Stomach (tissue), 8 donors: ENCODE measurements at regions not wholly inside any gene's neighbourhood (a gene's known extent, or its start where the extent isn't known, plus 50 kb on each side); places are given as distances from the start of the nearest gene placed in this dataset.
A peak's percentile ranks its signal among the peaks of the same experiment; 100 is the strongest.

Experiments
- DNase-seq, 2 donors: peaks; one replicate each; pipeline versions ENCODE4 v3.0.0 to v3.0.0-alpha.2; 2013 to 2019
- H3K27ac ChIP-seq, 5 donors: fragments of 200-600 bp in 4 of 5; sonication (generic) in 4 of 5; one replicate each; pipeline ENCODE4 v1.5.1; 2013 to 2019; ENCODE audit warnings: mild to moderate bottlenecking in 1 of 5, moderate library complexity in 1 of 5
- H3K27me3 ChIP-seq, 3 donors: fragments of 200-600 bp; sonication (generic); one replicate each; pipeline ENCODE4 v1.5.1; 2017 to 2019; ENCODE audit warnings: mixed run types in 1 of 3
- H3K36me3 ChIP-seq, 4 donors: fragments of 200-600 bp; sonication (generic); 1 replicate in 3 of 4; 2 replicates in 1 of 4; pipeline ENCODE4 v1.5.1; 2016 to 2019
- H3K4me1 ChIP-seq, 4 donors: fragments of 200-600 bp; sonication (generic); one replicate each; pipeline ENCODE4 v1.5.1; 2016 to 2019
- H3K4me3 ChIP-seq, 4 donors: fragments of 200-600 bp; sonication (generic) in 3 of 4; one replicate each; pipeline ENCODE4 v1.5.1; 2016 to 2019; ENCODE audit warnings: mild to moderate bottlenecking in 1 of 4
- H3K9me3 ChIP-seq, 4 donors: fragments of 200-600 bp; sonication (generic); one replicate each; pipeline ENCODE4 v1.5.1; 2016 to 2019
- EP300 ChIP-seq: sonication (generic); formaldehyde crosslinking; IDR thresholded peaks from one replicate; pipeline ENCODE4 v1.6.1; 2017; ENCODE audit warnings: antibody characterized with exemption
- POLR2A ChIP-seq, 4 donors: fragments of 450-650 bp; IDR thresholded peaks; one replicate each; pipeline ENCODE4 v1.6.1; 2016; ENCODE audit warnings: antibody characterized with exemption in 4 of 4, control low read depth in 2 of 4, mild to moderate bottlenecking in 1 of 4, moderate library complexity in 1 of 4
- POLR2AphosphoS5 ChIP-seq, 3 donors: sonication (generic); formaldehyde crosslinking; IDR thresholded peaks; one replicate each; pipeline ENCODE4 v1.6.1; 2016; ENCODE audit warnings: antibody characterized with exemption in 3 of 3
- WGBS, 5 donors: extraction: QIAGEN DNeasy Blood & Tissue Kit in 3 of 5; methylation state at CpG; one replicate each; pipeline versions ENCODE4 v1.1.5 to v1.1.7; 2013 to 2018; 5-methylcytosine and 5-hydroxymethylcytosine counted together
- intact Hi-C: fragments of 100-400 bp; cut with DNase I; formaldehyde crosslinking; loops from one replicate; pipeline ENCODE4 v1.15.1; 2023; ENCODE audit warnings: low total_unique reads
- TF ChIP-seq, protein P1 (sequence below), 7 experiments: fragments of 450-650 bp in 4 of 7; fragments of 200-600 bp in 3 of 7; sonication (generic) in 3 of 7; IDR thresholded peaks; one replicate each; pipeline ENCODE4 v1.5.1; 2016 to 2019; ENCODE audit warnings: antibody characterized with exemption in 7 of 7, control low read depth in 2 of 7, mild to moderate bottlenecking in 1 of 7
- donor health status: healthy with polysubstance abuse.
- donor health status: Bipolar disorder and iron deficiency.
- donor health status: healthy.

DNA sequence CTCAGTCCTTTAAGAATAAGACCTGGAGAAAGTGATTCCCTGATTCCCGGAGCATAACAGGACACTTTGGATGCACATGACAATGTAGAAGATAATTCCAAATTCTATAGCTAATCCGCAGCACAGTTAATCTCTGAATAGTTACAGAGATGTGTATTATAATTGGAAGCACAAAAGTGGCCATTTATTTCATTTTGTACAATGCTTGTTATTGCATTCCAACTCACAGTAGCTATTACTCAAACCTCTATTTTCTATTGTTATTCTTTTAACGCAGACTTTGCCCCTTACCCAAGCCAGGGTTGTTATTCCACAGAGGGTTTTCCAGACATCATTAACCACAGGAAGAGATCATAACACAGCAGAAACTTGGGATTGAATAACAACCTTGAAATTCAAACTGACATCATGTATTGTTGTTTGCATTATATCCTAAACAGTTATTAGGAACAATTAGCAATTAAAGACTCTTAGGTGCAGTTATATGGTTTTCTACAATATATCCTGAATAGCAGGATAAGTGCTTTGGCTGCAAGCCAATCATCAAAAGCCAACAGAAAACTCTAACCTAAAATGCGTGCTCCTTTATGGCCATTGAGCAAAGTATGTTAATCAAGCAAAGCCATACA, 984.0 kb upstream of the TENM3 start:
- intact Hi-C loops, result no loop called here
- Histone ChIP-seq H3K27ac (no peak overlapping the region), H3K36me3 (no peaks in the 10 kb centered on the region), H3K4me3 (no peak overlapping the region), H3K27me3 (no peaks in the 10 kb centered on the region), H3K4me1 (no peaks in the 10 kb centered on the region), H3K9me3 (no peaks in the 10 kb centered on the region)
- no peak for TF ChIP-seq EP300
- no peak for TF ChIP-seq POLR2AphosphoS5 (IDR thresholded peaks at IDR 0.05)
- TF ChIP-seq, protein P1, sequence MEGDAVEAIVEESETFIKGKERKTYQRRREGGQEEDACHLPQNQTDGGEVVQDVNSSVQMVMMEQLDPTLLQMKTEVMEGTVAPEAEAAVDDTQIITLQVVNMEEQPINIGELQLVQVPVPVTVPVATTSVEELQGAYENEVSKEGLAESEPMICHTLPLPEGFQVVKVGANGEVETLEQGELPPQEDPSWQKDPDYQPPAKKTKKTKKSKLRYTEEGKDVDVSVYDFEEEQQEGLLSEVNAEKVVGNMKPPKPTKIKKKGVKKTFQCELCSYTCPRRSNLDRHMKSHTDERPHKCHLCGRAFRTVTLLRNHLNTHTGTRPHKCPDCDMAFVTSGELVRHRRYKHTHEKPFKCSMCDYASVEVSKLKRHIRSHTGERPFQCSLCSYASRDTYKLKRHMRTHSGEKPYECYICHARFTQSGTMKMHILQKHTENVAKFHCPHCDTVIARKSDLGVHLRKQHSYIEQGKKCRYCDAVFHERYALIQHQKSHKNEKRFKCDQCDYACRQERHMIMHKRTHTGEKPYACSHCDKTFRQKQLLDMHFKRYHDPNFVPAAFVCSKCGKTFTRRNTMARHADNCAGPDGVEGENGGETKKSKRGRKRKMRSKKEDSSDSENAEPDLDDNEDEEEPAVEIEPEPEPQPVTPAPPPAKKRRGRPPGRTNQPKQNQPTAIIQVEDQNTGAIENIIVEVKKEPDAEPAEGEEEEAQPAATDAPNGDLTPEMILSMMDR (IDR thresholded peaks at IDR 0.05), result no peak
- TF ChIP-seq POLR2A (IDR thresholded peaks at IDR 0.05), result no peak
- no peak for DNase-seq
- whole genome bisulfite sequencing, 5 donors, result 47 to 63% (median 60%) methylated on average over 4 of the region's 4 CpGs

DNA sequence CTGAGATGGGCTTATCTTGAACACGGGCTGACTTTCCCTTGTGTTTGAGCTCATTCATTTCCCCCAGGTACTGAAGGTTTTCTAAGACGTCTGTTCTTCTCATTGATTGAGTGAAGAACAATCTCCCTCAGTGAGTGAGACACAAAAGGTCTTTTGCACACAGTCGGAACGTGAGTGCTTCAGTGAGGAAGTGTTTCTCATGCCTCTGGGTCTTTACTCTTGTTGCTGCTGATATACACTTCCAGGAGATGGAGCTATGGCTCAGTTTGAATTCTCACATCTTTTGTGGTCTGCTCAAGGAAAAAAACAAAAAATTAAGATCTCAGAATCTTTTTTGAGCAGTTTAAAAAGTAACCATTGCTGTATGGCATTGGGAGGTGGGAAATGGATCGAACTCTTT, 981.9 kb upstream of the TENM3 start:
- peak in 1 of 2 donors; percentile 46 for DNase-seq
- no peak overlapping the region for H3K4me3 ChIP-seq

DNA sequence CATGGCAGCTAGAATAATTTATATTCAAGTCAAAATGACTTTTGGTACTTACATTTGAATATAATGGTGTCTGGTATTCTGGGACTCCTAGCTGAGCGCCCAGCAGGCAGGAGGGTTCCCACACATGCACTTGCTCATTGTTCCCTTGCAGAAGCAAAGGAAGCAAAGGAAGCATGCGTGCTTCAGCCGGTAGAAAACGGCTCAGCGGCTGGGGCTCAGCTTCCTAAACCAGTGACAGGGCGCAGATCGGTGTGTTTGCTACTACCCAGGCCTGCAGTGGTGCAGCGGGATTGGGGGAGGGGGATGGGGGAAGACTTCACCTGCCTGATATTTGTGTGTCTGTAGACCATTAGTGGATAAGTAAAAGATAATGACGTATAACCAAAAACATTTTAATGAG, 978.3 kb upstream of the TENM3 start:
- TF ChIP-seq EP300 (no peak), POLR2A (IDR thresholded peaks at IDR 0.05) (no peak), POLR2AphosphoS5 (IDR thresholded peaks at IDR 0.05) (no peak)
- TF ChIP-seq, protein P1 (IDR thresholded peaks at IDR 0.05), result no peak
- 37 to 54% (median 44%) methylated on average over 9 of the region's 9 CpGs for WGBS, 5 donors
- H3K36me3 ChIP-seq, result no peaks in the 10 kb centered on the region

More for the DNA sequence above, 981.9 kb upstream of the TENM3 start:
- intact Hi-C loops, result no loop called here
- Histone ChIP-seq H3K36me3 (no peaks in the 10 kb centered on the region), H3K27me3 (no peaks in the 10 kb centered on the region), H3K4me1 (no peaks in the 10 kb centered on the region), H3K27ac (no peak overlapping the region), H3K9me3 (no peaks in the 10 kb centered on the region)
- 8 to 15% (median 13%) methylated on average over 5 of the region's 5 CpGs for WGBS, 5 donors
- TF ChIP-seq POLR2A (IDR thresholded peaks at IDR 0.05) (no peak), POLR2AphosphoS5 (IDR thresholded peaks at IDR 0.05) (no peak), EP300 (no peak)
- TF ChIP-seq, protein P1 (IDR thresholded peaks at IDR 0.05), result no peak

DNA sequence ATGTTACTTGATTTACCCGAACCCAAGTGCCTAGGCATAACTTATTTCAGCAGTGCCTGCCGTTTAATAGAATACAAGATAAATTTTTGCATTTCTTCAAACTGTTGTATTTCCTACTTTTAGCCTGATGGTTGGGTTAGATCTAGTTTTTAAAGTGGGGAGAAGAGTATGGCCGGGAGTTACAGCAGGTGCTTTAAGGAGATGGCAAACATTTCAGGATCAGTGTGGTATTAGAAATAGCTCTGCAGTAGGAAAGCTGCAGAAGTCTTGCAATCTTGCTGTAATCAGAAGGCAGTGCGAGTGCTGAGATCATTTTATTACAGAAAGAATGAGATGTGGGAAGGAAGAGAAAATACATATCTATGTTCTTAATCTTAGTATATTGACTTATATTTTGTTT, 977.8 kb upstream of the TENM3 start:
- H3K4me1 ChIP-seq, result no peaks in the 10 kb centered on the region
- no peak overlapping the region for H3K4me3 ChIP-seq
- no peak overlapping the region for H3K27ac ChIP-seq
- WGBS, 5 donors, result 68 to 78% (median 74%) methylated on average over 4 of the region's 4 CpGs
- DNase-seq, result no peak
- no peak for TF ChIP-seq EP300
- no peak for TF ChIP-seq POLR2A (IDR thresholded peaks at IDR 0.05)
- TF ChIP-seq, protein P1 (IDR thresholded peaks at IDR 0.05), result no peak
- TF ChIP-seq POLR2AphosphoS5 (IDR thresholded peaks at IDR 0.05), result no peak
- no peaks in the 10 kb centered on the region for H3K9me3 ChIP-seq
- H3K27me3 ChIP-seq, result no peaks in the 10 kb centered on the region
- intact Hi-C loops, result no loop called here
- no peaks in the 10 kb centered on the region for H3K36me3 ChIP-seq

More for the DNA sequence above, 978.3 kb upstream of the TENM3 start:
- Histone ChIP-seq H3K4me3 (no peak overlapping the region), H3K27me3 (no peaks in the 10 kb centered on the region), H3K27ac (no peak overlapping the region), H3K4me1 (no peaks in the 10 kb centered on the region), H3K9me3 (no peaks in the 10 kb centered on the region)
- no peak for DNase-seq
- intact Hi-C loops, result no loop called here
